CD4-positive, alpha-beta T cell treated with Interleukin-4 for 4 hours (primary cell): ENCODE measurements at regions not wholly inside any gene's neighbourhood (a gene's known extent, or its start where the extent isn't known, plus 50 kb on each side); places are given as distances from the start of the nearest gene placed in this dataset.

Experiments used
- DNase-seq: peaks from one replicate; pipeline ENCODE4 v3.0.0-alpha.2; 2020

DNA sequence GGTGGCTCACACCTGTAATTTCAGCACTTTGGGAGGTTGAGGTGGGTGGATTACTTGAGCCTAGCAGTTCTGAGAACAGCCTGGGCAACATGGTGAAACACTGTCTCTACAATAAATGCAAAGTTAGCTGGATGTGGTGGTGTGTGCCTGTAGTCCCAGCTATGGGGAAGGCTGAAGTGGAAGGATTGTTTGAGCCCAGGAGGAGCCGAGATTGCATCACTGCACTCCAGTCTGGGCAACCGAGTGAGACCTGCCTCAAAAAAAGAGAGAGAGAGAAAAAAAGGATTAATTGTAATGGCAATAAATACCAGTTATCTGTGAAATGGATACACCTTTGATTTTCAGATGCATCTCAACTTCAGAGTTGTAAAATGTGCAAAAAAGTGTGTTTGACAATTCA, 58.8 kb downstream of the SPRY1 start:
- DNase-seq: no peak

- no peak for DNase-seq
Observed at GRCh38 chr4:123462007-123462406, 65.4 kb downstream of the SPRY1 start.

DNA sequence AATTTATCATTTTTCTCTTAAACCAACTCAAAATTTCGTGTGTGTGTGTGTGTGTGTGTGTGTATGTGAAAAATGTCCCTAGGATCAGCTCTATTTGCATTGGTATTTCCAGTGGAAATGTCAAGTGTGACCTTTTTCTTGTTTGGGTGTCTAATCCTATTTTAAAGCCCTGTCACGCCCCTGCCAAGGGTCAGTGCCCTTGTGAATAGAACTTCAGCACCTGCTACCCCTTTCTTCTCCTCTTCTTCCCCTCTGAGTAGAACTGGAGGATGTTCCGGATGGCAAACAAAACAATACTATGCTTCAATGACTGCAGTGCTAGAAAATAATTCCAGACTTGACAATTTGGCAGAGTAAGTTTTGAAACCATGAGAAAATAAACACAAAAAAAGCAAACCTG, 67.3 kb downstream of the SPRY1 start:
- DNase-seq: no peak

DNA sequence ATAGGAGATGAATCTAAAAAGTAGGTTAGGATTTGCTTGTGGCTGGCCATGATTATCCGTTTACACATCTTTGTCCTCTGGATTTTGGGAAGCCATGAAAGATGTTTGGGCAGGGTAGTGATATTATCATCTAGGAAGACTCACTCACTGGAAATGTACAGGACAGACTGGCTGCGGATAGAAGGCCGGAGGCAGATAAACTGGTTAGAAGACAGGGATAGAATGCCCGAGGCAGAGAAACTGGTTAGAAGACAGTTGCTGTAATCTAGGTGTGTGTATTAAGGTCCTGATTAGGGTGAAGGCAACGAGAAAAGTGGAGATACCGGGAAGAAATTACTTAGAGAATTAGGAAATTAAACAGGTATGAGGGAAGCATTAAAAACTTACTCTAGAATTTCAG, 68.8 kb downstream of the SPRY1 start:
- DNase-seq: no peak

DNA sequence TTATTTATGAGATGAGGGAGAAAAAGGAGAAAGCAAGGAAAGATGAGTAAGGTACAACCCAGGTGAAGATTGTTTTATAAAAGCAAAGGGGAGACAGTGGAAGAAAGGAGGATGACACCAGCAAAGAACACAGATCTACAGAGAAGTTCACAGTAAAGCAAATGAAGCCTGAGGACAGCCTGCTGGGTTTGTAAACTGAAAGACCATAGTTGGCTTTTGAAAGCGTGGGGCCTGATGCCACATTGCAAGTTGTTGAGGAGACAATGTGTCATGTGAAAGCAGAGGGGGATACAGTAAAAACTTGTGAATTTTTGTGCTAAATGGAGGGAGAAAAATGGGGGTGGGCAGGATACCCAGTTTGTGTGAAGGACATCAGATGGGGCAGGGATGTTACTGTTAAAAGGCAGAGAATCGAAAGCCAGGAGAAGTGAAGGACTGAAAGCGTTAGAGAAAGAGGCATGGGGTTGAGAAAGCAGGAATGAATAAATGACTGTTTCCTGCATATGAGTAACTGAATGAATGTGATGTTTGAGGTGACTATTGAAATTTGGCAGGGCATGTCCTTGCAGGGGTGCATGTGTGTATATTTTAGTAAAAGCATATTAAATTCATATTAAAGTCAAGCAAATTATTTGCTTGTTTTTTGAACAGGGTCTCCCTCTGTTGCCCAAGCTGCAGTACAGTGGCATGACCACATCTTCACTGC, 69.6 kb downstream of the SPRY1 start:
- DNase-seq: no peak

GRCh38 chr4:123468479-123469031, 72.0 kb downstream of the SPRY1 start:
- no peak for DNase-seq

DNA sequence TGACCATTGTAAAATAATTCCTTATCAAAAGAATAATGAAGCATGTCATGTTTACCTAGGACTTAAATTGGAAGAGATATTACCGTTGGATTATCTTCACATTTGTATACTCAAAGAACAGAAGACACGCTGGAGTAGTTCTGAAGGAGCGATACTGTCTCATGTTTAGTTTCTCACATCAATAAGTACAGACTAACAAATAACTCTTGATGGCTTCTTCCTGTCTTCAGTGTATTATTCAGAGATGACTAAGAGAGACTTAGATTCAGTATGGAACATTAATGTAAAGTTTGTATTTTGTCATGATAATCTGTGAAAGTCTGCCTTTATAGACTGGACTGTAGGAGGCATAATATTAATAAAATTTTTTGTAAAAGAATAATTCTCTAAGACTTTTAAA, 72.7 kb downstream of the SPRY1 start:
- no peak for DNase-seq

- DNase-seq: no peak
Observed at GRCh38 chr4:123469696-123470095, 73.1 kb downstream of the SPRY1 start.

DNA sequence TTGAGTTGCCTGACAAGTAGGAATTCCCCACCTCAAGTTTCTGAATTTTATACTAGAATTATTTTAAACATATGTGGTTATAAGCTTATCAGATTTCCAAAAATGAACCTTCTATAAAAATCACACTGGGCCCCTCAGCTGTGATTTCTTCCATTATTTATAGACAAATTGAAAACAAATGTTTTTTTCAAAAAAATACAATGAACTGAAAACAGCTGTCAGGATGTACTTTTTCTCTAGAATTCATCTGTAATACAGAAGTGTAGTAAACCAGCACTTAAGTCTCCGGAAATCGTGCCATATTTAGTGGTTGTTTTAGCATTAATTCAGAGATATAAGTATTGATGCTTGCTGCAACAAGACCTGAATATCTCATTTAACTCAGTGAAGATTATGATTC, 74.0 kb downstream of the SPRY1 start:
- no peak for DNase-seq

DNA sequence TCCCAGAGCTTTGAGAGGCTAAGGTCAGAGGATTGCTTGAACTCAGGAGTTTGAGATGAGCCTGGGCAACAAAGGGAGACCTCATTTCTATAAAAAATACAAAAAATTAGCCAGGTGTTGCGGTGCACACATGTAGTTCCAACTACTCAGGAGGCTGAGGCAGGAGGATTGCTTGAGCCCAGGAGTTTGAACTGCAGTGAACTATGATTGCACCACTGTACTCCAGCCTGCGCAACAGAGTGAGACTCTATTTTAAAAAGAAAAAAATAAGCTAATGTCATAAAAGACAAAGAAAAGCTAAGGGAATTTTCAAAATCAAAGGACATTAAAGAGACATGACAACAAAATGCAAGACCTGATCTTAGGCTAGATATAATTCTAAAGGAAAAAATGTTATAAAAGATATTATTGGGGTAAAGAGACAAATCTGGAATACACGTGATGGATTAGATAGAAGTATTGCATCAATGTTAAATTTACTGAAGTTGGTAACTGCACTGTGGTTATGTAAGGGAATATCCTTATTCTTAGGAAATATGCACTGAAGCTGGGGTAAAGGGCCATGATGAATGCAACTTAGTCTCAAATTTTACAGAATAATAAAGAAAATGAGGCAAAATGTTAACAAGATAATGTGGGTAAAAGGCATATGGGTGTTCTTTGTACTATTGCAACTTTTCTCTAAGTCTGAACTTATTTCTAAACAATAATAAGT, 75.2 kb downstream of the SPRY1 start:
- DNase-seq: no peak

GRCh38 chr4:123474817-123475216, 78.2 kb downstream of the SPRY1 start:
- no peak for DNase-seq

DNA sequence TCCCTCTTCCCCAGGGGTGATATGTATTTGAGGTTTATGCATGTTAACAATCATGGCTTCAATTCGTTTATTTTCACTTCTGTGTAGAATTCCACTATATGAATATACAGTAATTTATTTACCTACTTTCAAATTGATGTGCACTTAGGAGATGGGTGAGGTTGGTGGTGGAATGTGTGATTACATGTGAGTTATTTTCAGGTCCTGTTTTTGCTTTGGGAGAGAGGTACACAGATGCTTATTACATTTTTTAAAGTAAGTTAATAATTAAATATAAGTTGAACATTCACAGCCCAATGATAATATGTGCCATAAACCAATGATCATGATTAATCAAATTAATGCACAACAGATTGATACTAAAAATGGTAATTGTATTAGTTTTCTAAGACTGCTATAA, 79.5 kb downstream of the SPRY1 start:
- no peak for DNase-seq

DNA sequence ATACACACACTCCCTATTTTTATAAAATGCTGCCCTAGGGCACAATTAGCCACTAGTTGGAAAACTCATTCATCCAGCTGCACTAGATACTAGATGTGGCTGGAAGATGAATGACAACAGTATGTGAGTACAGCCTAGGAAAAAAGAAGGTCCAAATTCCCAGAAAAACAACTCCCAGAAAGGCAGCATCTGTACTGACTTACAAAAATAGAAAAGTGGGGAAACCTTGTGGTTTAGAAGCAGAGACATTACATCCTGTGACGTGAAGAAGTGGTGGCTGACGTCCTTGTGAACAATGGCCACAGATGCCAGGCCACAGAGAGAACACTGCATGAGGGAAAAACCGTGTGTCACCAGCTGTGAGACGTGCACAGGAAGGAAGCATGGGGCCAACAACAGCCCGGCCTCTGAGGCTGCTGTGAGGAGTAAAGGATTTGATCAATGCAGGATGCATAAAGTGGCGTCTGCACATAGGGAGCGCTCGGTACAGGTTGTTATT, 81.2 kb downstream of the SPRY1 start:
- peak; percentile 15 for DNase-seq

DNA sequence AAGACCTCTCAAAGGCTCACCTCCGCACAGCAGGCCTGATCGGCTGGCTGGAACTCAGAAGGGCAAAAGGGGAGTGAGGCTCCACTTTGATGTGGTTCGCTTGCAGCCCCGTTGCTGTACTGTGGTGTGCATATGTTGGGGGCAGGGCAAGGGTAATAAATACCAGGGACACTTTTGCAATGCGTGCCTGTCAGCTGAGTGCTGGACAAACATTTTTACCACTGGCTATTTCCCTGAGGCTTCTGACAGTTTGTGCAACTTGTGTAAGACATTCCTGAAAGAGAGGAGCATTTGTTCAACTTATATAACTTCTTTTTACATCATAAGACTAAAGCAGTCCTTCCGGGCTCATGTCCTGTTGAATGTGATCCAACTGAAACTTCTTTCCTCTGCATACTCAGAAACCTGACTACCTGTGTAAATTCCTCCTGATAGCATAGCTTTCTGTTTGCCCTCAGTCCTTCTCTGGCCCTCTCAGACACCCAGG, 82.3 kb downstream of the SPRY1 start:
- no peak for DNase-seq

- DNase-seq: no peak
Observed at GRCh38 chr4:123479944-123480343, 83.3 kb downstream of the SPRY1 start.

GRCh38 chr4:123480706-123481418, 84.3 kb downstream of the SPRY1 start:
- DNase-seq: no peak

DNA sequence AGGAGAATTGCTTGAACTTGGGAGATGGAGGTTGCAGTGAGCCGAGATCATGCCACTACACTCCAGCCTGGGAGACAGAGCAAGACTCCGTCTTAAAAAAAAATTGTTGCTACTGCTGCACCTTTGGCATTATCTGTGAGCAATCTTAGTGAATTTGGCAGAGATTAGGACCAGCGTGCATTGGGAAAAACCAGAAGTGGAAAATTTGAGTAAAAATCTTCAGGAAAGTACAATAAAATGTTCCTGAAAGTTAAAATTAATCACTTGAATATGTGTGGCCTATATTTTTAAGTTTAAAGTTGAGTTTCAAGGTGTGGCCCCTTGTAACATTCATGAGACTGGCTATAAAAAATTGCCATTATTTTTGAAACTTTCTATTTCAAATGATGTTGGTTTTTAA, 85.1 kb downstream of the SPRY1 start:
- DNase-seq: no peak

GRCh38 chr4:123484291-123484926, 87.8 kb downstream of the SPRY1 start:
- no peak for DNase-seq

DNA sequence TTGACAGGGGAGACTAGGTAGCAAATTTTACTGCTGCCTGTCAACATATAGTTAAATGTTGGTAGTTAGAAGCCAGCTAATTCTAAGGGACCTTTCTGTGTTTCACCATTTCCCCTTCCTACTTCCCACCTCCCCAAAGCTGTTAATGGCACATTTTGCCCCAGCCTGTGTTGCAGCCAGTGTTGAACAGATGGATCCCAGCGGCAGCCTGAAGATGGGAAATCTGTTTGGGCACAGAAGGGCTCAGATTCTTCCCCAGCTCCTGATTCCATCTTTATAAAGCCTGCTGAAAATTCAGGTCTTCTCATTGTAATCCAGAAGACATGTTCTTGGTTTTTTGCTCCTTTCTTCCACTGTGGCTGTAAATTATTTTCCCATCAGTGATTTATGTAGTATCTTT, 89.0 kb downstream of the SPRY1 start:
- DNase-seq: no peak

- DNase-seq: peak; percentile 4
Observed at GRCh38 chr4:123488916-123489315, 92.3 kb downstream of the SPRY1 start.

GRCh38 chr4:123495530-123495929, 98.9 kb downstream of the SPRY1 start:
- no peak for DNase-seq

- no peak for DNase-seq
Observed at GRCh38 chr4:123496421-123496820, 99.8 kb downstream of the SPRY1 start.

- no peak for DNase-seq
Observed at GRCh38 chr4:123497340-123497739, 100.7 kb downstream of the SPRY1 start.
